ENCODE measurements at regions not wholly inside any gene's neighbourhood (a gene's known extent, or its start where the extent isn't known, plus 50 kb on each side); places are given as distances from the start of the nearest gene placed in this dataset.

DNA sequence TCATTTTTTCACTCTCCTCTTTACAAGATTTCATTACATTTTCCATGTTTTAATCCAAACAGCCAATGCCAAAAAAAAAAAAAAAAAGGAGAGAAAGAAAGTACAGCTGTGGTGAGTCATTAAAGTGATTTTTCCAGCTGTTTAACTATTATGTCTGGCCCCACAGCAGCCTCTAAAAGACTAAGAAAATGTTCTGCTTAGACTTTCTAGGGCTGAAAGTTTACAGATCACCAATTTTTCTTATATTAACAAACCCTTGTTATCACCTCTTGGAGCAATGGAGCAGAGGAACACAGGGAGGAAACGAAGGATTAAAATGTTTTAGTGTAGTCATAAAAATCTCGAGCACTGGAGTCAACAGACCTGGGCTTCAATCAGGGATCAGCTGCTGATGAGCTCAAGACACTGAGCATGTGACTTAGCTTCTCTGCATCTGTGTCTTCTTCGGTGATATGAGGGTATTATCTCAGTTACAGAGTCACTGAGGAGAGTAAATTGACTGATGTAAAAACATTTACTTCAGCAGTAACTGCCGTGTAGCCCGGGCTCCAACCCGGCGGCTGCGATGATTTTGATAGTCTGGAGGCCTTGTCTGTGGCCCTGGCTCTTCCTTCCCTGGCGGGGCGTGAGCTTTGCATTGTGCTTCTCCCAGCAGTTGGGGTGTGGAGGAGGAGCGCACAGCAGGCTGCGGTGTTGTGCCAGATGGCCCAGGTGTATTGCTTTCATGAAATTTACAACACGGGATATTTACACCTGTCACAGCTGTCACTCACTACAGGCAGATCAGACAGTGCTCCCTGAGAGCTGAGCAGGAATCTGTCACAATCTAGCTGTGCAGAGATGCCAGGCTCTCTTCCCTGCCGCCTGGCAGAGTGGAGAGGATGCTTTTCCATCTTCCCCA lies 298.3 kb upstream of the FZD8 start:
- TF ChIP-seq, protein P1, sequence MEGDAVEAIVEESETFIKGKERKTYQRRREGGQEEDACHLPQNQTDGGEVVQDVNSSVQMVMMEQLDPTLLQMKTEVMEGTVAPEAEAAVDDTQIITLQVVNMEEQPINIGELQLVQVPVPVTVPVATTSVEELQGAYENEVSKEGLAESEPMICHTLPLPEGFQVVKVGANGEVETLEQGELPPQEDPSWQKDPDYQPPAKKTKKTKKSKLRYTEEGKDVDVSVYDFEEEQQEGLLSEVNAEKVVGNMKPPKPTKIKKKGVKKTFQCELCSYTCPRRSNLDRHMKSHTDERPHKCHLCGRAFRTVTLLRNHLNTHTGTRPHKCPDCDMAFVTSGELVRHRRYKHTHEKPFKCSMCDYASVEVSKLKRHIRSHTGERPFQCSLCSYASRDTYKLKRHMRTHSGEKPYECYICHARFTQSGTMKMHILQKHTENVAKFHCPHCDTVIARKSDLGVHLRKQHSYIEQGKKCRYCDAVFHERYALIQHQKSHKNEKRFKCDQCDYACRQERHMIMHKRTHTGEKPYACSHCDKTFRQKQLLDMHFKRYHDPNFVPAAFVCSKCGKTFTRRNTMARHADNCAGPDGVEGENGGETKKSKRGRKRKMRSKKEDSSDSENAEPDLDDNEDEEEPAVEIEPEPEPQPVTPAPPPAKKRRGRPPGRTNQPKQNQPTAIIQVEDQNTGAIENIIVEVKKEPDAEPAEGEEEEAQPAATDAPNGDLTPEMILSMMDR (IDR thresholded peaks at IDR 0.05), result no peak
- no peak for TF ChIP-seq POLR2A (IDR thresholded peaks at IDR 0.05)

Measured in right lobe of liver (tissue), 4 donors.